HK-2 (cell line): ENCODE measurements at regions not wholly inside any gene's neighbourhood (a gene's known extent, or its start where the extent isn't known, plus 50 kb on each side); places are given as distances from the start of the nearest gene placed in this dataset.
"Not testable (repeated sequence)": the region's sequence is repeated elsewhere in the genome, so short reads cannot be mapped to it uniquely, and the experiment has no call there.

ENCODE experiments used
- DNase-seq: peaks from one replicate; pipeline ENCODE4 v3.0.0-alpha.2; 2018; ENCODE audit not compliant: unreplicated experiment

DNA sequence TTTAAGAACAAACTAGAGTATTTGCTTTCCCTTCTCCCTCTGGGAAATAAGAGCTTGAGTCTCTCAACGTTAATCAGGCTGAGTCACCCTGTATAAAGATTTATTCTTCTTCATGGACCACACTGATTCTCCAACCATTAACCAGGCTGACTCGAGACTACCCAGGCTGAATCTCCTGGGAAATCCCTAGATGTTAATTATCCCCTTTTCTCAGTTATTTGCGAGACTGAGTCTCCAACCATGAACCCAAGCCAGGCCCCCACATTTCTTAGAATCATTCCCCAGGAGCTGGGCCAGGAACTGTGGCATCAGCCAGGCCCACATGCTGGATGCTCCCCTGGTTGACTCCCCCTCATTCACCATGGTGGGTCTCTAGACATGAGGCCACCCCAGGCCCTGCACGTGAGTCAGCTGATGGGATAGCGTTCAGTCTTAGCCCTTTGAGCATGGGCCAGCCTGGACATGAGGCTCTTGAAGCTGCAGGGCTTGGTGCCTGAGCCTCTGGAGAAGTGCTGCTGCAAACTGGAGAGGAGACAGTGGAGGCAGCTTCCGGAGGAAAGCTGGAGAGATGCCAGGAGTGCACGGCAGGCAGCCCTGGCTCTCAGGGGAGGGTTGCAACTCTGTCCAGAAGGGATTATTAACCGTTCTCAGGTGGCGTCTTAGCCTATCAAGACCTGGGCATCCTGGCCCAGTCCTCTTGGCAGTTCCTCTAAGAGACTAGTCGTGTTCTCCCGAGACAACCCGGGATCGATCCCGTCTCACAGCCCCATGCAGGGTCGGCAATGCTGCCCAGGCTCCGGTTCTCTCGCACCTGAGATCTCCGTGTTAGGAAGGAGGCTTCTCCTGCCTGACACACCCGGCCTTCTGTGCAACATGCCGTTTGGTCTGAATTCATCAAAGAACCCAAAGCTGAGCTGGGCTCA lies 296.6 kb downstream of the ADGRD1 start:
- DNase-seq: peak; percentile 45

DNA sequence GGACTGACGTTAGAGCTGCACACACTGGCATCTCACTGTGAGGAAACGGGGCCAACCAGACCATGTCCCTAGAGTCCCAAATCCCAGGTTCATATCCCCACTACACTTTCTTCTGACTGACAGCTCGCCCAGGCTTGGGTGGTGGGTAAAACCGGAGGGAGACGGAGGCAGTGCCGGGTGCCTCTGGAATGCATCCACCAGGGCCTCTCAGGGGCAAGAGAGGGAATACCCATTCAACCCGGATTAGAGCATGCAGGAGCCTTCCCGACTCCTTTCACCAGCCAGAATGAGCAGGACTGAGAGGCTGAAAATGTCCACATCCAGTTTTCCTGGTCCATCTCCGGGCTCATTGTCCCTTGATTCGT lies 297.2 kb downstream of the ADGRD1 start:
- no peak for DNase-seq

DNA sequence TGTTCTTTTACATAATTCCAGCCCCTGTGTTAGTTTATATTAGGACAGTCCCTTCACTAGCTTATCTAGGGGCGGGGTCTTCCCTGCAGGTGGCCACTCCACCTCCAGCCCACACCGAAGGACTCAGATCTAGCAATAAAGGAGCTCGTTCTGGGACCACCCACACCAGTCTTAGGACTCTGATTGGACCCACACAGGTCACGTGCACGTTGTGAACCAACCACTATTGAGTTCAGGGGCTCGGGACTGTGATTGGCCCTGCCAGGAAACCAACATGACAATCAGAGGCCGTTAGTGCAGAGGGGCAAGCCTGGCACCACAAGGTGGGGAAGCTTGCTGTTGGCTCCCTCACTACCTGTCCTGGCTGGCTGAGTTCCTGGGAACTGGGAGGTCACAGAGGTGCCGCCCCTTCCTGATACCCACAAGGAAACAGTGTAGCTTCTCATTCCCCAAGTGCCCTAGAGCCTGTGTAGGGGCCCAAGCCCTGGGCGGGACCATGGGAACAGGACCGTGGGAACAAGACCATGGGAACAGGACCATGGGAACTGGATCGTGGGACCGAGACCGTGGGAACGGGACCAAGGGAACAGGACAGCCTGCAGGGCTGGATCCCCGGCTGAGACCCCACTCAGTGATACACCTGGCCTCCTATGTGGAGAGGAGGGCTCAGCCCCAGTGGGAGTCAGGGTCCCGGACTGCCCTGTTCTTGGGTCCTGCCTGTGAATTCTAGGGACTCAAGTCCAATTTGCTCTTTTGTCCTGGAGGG lies 297.8 kb downstream of the ADGRD1 start:
- DNase-seq: no peak

DNA sequence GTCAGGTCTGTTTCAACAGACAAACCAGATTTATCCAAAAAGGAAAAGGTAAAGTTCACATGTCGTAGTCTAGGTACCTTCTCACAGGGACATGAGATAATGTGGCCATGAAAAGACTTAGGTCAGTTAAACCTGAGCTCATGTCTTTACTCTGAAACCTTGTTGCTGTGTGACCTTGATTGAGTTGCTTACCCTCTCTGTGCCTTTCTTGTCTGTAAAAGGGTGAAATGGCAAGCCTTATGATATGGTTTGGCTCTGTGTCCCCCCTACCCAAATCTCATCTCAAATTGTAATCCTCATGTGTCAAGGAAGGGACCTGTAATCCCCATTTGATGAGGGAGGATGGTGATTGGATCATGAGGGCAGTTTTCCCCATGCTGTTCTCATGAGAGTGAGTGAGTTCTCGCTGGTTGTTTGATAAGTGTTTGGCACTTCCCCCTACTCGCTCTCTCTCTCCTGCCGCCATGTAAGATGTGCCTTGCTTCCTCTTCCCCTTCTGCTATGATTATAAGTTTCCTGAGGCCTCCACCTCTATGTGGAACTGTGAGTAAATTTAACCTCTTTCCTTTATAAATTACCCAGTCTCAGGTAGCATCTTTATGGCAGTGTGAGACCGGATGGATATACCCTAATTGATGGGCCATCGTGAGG lies 299.8 kb downstream of the ADGRD1 start:
- DNase-seq: no peak

DNA sequence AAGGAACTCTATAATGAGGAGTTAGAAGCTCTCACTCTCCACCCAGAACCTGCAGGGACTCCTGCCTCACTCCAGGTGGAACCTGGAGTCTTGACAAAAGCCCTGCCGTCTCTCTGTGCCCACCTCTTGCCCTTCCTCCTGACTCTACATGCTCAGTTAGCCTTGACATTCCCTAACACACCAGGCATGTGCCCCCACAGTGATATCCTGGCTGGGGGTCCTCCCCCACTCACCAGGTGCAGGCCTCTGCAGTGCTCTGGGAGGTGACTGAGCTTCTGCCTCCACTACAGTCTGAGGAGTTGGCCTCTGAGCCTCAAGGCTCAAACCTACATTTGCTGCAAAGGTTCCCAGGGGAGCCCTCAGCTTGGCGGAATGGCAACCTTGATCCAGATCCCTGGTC lies 300.7 kb downstream of the ADGRD1 start:
- no peak for DNase-seq

DNA sequence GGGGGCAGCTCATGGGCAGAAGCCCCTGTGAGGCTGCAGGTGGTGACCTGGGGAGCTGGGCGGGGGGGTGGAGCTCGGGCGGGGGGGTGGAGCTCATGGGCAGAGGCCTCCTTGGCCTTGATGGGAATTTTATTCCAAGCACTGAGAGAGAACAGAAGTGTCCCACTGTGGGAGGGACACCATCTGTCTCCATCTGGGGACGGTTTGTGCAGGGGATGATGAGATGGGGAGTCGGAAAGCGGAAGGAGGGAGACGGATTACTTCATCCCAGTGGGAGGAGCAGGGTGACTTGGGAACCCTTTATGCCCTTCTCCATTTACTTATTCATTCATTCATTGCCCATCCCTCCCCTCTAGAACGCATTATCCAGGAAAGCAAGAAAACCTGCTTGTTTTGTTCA lies 304.7 kb downstream of the ADGRD1 start:
- DNase-seq: no peak

DNA sequence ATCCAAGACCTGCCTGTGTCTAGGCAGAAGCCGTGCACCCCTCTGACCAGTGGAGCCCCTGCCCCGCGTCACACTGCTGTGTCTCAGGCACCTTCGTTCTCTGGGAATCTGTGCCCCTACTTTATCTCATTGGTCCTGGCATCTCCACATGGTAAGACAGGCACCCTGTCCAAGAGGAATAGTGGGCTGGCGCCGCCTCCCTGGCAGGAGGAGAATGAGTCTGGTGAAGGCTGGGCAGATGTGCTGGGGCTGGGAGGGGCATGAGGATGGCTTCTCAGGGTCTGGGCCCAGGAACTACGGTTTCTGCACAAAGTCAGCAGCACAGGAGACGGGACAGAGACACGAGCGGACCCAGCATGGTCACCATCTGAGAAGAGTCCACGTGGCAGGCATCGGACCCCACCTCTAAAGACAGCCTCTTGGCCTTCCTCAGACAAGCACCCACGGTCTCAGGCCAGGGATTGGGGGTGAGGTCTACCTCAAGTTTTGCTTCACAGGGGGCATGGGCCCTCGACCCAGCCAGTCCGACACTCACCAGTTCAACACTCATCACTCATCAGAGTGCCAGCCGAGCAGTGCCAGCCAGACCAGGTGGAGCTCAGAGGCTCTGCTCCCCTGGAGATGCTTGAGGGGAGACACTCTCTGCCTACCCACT lies 306.7 kb downstream of the ADGRD1 start:
- DNase-seq: no peak

DNA sequence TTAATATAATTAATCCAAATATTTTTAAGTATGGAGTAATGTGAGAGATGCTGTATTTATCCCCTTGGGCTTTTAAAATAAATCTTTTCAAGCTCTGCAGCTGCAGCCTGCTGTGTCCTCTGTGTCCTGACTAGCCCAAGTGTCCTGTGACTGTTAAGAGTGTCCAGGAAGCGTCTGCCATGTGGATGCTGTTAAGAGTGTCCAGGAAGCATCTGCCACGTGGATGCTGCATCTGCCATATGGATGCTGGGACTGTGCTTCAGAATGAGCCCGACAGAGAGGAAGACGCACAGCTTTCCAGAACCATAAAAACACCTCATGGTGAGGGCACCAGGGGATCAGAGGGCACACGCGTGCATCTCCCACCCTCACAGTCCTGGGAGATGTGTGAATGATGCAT lies 307.2 kb downstream of the ADGRD1 start:
- no peak for DNase-seq

DNA sequence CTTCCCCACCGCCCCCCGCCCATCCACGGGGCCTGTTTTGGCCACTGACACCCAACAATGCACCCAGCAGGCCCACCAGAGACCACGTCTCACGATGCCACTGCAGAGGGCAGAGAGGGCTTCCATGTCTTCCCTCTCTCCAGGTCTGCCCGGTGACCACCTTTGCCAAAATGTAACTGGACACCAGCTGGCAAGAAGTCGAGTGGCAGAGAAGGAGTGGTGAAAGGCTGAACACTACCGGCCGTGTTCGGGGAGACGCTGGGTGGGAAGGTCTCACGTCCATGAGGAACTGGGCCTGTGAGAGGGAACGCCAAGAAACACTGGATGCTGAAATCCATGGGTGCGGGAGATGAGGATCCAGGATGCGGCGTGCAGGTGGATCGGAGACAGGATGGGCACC lies 308.2 kb downstream of the ADGRD1 start:
- no peak for DNase-seq

DNA sequence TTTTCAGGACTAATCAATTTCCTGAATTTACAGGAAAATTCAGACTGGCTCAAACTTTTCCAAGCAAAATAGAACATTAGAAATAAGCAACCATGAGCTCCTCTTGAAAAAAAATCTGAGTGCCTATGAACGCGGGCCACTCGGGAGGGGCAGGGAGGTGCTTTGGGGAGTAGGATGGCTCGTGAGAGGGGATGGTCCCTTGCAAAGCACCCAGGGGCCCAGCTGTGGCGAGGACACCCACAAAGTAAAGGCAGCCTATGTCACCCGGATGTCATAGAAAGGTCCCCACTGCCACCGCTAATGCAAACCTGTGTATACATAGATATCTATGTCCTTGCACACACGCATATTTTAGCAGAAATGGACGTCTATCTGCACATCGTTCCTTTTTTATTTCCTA lies 309.9 kb downstream of the ADGRD1 start:
- DNase-seq: no peak

DNA sequence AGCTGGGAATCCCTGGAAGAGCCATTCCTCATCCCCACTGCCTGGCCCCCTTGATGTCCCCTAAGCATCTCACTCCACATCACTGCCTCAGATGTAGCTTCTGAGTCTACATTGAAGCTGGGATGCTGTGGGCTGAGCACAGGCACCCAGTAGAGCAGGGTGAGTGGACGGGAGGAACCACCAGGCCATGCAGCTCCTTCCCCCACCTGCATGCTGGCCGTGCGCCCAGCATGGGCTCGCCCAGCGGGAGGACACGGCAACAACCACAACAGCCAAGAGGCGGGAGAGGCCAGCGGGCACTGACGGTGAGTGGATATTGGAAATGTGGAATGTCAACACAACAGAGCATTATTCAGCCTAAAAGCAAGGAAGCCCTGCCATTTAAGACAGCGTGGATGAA lies 310.9 kb downstream of the ADGRD1 start:
- peak; percentile 45 for DNase-seq

DNA sequence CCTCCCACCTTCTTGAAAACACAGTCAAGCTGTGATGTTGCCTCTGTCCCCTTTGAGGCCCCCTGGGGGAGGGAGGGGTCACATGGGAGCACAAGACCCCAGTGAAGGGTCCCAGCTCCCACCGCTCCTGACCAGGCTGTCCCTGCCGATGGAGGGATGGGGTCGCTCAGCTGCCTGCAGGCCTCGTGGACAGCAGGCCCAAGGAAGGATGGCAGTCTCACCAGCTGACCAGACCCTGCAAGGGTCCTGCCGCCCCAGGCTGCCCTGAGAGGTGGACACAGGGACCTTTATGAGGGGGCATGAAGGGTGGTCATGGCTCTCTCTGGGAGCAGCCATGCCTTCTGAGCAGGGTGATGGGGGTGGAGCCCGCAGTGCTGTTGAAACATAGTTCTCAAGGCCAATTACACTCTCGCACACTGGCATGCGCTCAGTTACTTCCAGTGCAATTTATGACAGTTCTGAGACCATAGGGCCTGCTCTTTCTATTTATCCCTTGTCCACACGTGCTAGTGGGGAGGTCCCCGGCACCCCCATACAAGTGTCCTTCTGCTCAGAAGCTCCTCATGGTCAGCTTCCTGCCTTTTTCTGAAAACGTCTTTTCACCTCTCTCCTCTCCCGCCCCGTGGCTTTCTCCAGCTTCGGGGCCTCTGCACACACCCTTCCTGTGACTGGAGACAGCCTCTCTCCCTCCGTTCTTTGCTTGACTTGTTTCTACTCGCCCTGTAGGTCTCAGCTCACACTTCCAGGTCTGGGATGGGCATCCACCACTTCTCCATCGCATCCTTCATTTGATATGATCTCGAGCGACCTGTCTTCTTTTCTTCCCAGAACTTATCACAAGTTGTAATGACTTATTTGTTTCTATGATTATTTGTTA lies 313.1 kb downstream of the ADGRD1 start:
- no peak for DNase-seq

DNA sequence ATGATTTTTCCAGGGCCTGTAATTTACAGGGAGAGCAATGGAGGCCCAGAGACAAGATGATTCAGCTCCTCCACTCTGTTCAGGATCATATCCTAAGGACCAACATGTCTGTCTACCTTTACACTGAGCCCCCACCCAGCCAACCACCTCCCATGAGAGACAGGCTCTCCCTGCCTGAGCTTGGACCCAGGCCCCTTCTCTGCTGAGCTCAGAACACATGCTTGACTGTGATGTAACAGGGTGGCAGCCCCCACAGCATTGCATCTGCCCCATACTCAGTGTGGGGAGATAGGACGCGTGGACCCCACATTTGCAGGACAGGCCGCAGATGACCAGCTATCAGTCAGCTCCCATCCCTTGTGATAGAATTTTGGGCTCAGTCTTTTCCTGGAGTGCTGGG lies 313.9 kb downstream of the ADGRD1 start:
- no peak for DNase-seq

DNA sequence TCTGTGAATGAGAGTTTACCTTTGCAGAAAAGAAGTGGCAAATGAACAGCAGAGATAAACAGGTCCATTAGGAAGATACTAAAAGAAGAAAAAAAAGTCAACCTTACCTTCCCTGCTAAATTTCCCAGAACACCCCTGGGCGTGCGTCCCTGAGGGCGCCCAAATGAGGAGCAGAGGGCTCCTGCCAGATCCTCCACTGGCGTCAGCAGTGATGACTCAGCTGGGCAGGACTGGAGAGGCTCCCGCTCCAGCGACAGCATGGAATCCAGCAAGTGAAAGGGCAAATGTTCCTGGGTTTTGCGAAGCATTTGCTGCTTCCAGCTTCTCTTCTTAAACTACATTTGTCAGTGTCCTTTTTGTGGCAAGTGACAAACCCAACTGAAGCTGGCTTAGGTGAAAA lies 314.4 kb downstream of the ADGRD1 start:
- not testable (repeated sequence) for DNase-seq

DNA sequence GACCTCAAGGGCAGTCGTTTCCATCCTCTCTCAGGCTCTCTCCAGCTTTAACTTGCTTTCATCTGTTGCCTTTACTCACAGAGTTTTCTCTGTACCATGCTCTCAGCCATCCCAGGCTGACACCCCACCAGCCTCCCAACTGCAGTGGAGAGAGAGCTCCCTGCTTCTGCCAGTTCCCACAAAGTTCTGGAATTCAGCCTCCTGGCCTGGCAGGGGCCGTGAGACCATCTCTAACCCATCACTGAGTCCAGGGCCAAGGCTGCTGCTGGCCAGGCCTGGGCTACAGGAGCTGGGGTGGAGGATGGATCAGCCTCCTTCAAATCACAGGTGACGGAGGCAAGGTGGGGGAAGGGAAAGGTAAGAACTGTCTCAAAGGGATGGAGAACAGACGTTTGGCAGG lies 314.9 kb downstream of the ADGRD1 start:
- DNase-seq: not testable (repeated sequence)

DNA sequence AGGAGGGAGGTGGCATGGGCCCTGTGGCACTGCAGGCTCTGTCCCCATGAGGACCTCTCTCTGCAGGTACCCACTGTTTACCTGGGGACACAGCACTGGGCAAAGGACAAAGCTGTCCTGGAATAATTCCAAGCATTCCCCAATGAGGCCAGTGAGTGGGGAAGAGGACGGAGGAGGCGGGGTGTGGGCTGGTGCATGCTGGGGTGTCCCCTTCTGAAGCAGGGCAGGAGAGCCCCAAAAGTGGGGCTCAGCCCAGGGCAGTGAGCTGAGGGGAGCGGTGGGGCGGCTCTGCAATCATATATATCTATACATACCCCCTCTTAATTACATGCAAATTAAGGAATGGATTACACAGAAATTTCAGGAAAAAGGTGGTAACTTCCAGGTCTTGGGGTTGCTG lies 315.8 kb downstream of the ADGRD1 start:
- no peak for DNase-seq

DNA sequence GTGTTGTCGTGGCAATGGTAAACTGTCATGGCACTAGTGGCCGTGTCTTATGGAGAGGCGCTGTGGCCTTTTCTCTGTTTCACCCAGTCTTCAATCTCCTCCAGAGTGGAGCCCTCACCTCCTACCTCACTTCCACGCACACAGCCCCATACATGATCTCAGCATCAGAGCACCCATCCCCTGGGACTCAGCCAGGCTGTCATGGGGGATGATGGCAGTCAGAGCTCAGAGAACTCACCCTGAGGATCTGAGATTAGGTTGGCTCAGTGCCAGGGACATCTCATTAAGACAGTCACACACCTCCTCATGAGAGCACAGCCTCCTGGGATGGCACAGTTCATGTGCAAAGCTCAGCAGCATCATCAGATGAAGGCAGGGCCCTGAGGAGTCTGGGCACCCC lies 316.3 kb downstream of the ADGRD1 start:
- DNase-seq: not testable (repeated sequence)

DNA sequence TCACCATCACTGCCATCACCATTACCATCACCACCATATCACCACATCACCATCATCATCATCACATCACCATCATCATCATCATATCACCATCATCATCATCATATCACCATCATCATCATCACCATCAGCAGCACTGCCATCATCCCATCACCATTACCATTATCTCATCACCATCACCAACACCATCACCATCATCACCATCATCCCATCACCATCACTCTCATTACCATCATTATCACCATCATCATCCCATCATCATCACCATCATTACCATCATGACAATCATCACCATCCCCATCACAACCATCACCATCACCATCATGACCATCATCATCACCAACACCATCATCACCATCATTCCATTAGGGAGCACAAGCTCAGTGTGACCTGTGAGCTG lies 318.0 kb downstream of the ADGRD1 start:
- DNase-seq: no peak

DNA sequence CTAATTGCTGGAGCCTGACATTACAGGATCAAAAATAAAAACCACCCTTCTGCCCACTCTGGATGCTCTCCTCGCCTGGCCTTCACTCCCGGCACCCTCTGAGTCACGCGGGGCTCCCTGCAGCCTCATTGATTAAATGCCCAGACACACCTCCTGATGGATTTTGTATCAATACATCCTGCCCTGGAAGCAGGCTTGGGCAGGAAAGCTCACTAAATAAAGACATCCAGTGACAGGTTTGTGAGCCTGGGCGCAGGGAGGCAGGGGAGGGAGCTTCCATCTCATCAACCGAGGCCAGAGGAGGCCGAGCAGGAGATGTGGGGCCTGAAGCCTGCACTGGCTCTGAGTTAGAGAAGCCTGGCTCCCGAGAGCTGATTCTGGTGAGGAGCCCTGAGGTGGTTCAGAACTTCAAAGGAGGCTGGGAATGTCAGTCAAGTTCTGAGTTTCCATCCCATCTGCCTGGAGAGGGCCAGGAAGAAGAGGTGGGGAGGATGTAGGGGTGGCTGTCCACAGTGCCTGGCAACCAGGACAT lies 318.6 kb downstream of the ADGRD1 start:
- DNase-seq: not testable (repeated sequence)

DNA sequence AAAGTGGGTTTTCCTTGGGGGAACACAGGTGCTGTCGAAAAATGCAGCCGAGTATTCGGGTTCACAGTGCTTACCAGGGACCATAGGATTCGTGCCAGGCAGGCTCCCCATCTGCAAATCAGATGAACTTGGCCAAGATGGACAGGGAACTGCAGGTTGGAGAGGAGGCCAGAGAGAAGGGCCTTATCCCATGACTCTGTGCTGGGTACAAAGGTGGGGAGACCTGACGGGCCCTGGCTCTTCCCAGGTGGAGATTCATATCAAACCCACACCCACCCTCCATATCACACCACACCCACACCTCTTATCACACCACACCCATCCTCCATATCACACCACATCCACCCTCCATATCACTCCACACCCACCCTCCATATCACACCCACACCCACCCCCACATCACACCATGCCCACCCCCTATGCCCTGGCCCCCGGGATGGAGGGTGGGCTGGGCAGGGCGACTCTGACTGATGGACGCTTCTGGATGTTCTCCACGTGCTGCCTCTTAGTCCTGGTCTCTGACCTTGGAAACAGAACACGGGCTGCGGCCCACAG lies 319.7 kb downstream of the ADGRD1 start:
- DNase-seq: no peak

DNA sequence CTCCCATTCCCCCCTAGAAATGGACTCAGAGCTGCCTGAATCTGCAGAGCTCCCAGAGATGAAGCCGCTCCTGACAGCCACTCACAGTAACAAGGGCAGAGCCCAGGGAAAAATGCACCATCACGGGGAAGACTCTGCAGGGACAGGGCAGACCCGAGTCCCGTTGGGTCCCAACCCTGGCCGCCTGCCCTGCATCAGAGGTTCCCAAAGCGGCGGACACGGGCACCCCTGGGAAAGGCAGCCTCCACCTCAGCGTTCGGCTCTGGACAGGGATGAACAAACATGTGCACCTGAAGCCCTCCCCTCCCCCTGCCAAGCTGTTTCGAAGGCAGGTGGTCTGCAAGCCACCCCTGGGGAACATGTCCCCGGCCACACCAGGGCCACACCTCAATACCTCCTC lies 320.4 kb downstream of the ADGRD1 start:
- DNase-seq: no peak
